Neuronal stem cell (in vitro differentiated cells): ENCODE measurements at regions not wholly inside any gene's neighbourhood (a gene's known extent, or its start where the extent isn't known, plus 50 kb on each side); places are given as distances from the start of the nearest gene placed in this dataset.

Experiments
- DNase-seq: peaks from one replicate; pipeline ENCODE4 v3.0.0-alpha.2; 2013; ENCODE audit warnings: low spot score
- H2AFZ ChIP-seq: one replicate; pipeline ENCODE4 v1.6.1; 2013; ENCODE audit warnings: mild to moderate bottlenecking, low read length, inconsistent platforms
- H2AK5ac ChIP-seq: 2 replicates; pipeline ENCODE4 v1.6.1; 2013; ENCODE audit warnings: low read depth, mild to moderate bottlenecking, inconsistent platforms, low read length, moderate library complexity, mixed read lengths
- H2BK120ac ChIP-seq: 2 replicates; pipeline ENCODE4 v1.6.1; 2013; ENCODE audit warnings: low read depth, mild to moderate bottlenecking, inconsistent platforms, low read length, moderate library complexity, mixed read lengths
- H2BK12ac ChIP-seq: one replicate; pipeline ENCODE4 v1.6.1; 2013; ENCODE audit warnings: low read length, inconsistent platforms
- H2BK15ac ChIP-seq: 2 replicates; pipeline ENCODE4 v1.6.1; 2013; ENCODE audit warnings: mild to moderate bottlenecking, low read length, inconsistent platforms, mixed read lengths
- H2BK5ac ChIP-seq: one replicate; pipeline ENCODE4 v1.6.1; 2013; ENCODE audit warnings: inconsistent platforms, mild to moderate bottlenecking, low read length, moderate library complexity
- H3K14ac ChIP-seq: one replicate; pipeline ENCODE4 v1.6.1; 2013; ENCODE audit warnings: low read length, inconsistent platforms
- H3K18ac ChIP-seq: 2 replicates; pipeline ENCODE4 v1.6.1; 2013; ENCODE audit warnings: low read length, inconsistent platforms
- H3K23ac ChIP-seq: 2 replicates; pipeline ENCODE4 v1.6.1; 2013; ENCODE audit warnings: low read depth, mild to moderate bottlenecking, mixed read lengths, low read length, inconsistent platforms; ENCODE audit not compliant: poor library complexity
- H3K27ac ChIP-seq: replicated peaks from 3 replicates; pipeline ENCODE4 v1.5.1; 2013; ENCODE audit warnings: low read length, inconsistent platforms
- H3K27me3 ChIP-seq, 3 experiments: 2 replicates each; pipeline ENCODE4 v1.6.1; 2013; ENCODE audit warnings: low read length in 3 of 3, mild to moderate bottlenecking in 2 of 3, inconsistent platforms in 1 of 3, low read depth in 1 of 3, mixed read lengths in 1 of 3, moderate library complexity in 1 of 3; ENCODE audit not compliant: control insufficient read depth in 3 of 3, insufficient read depth in 3 of 3
- H3K36me3 ChIP-seq, 2 donors: replicated peaks in 1 of 2; 2 replicates each; pipeline ENCODE4 v1.6.1; 2013; ENCODE audit warnings: low read length in 2 of 2; ENCODE audit not compliant: control insufficient read depth in 2 of 2, insufficient read depth in 2 of 2
- H3K4ac ChIP-seq: 2 replicates; pipeline ENCODE4 v1.6.1; 2013; ENCODE audit warnings: inconsistent platforms, mild to moderate bottlenecking, low read length, moderate library complexity
- H3K4me1 ChIP-seq, 2 donors: 1 replicate in 1 of 2; 2 replicates in 1 of 2; pipeline ENCODE4 v1.6.1; 2013; ENCODE audit warnings: low read length in 2 of 2, low read depth in 1 of 2; ENCODE audit not compliant: control insufficient read depth in 2 of 2, insufficient read depth in 1 of 2
- H3K4me2 ChIP-seq: one replicate; pipeline ENCODE4 v1.6.1; 2013; ENCODE audit warnings: mild to moderate bottlenecking, low read length, inconsistent platforms; ENCODE audit not compliant: insufficient read depth, poor library complexity, severe bottlenecking
- H3K4me3 ChIP-seq, 2 donors: 2 replicates each; pipeline ENCODE4 v1.5.1; 2013; ENCODE audit warnings: low read length in 2 of 2, mild to moderate bottlenecking in 2 of 2, inconsistent platforms in 1 of 2, moderate library complexity in 1 of 2
- H3K79me1 ChIP-seq: one replicate; pipeline ENCODE4 v1.6.1; 2013; ENCODE audit warnings: low read depth, mild to moderate bottlenecking, inconsistent platforms, low read length, moderate library complexity
- H3K9ac ChIP-seq: one replicate; pipeline ENCODE4 v1.6.1; 2013; ENCODE audit warnings: mild to moderate bottlenecking, low read depth, low read length, inconsistent platforms; ENCODE audit not compliant: poor library complexity
- H3K9me3 ChIP-seq, 2 donors: replicated peaks in 1 of 2; 2 replicates each; pipeline versions ENCODE3 to v1.6.1; 2013; ENCODE audit warnings: low read length in 2 of 2, mild to moderate bottlenecking in 2 of 2, inconsistent platforms in 1 of 2, low read depth in 1 of 2, mixed read lengths in 1 of 2, moderate library complexity in 1 of 2; ENCODE audit not compliant: control insufficient read depth in 2 of 2, insufficient read depth in 1 of 2
- H4K8ac ChIP-seq: one replicate; pipeline ENCODE4 v1.6.1; 2013; ENCODE audit warnings: low read depth, mild to moderate bottlenecking, inconsistent platforms, low read length, moderate library complexity
- H4K91ac ChIP-seq: one replicate; pipeline ENCODE4 v1.6.1; 2013; ENCODE audit warnings: low read length, low read depth, mild to moderate bottlenecking, inconsistent platforms; ENCODE audit not compliant: poor library complexity
- WGBS, 2 donors: extraction: QIAGEN DNeasy Blood & Tissue Kit; methylation state at CpG; one replicate each; pipeline ENCODE4 v1.1.7; 2013; ENCODE audit warnings: missing lambda C conversion rate in 2 of 2, mixed read lengths in 1 of 2; ENCODE audit not compliant: insufficient read length in 2 of 2, insufficient replicate concordance in 1 of 2; ENCODE audit errors: extremely low coverage in 2 of 2; 5-methylcytosine and 5-hydroxymethylcytosine counted together

- no peak overlapping the region for H3K18ac ChIP-seq
- no CpG with 5 or more reads among the region's 3 CpGs for WGBS, 2 donors
- H3K23ac ChIP-seq, result no peak overlapping the region
- H2AK5ac ChIP-seq, result no peak overlapping the region
- no peak overlapping the region for H3K9ac ChIP-seq
- H3K9me3 ChIP-seq, result peaks cover 0 to 4% of the 10 kb centered on the region in 2 donors
- no peak for DNase-seq
- H2AFZ ChIP-seq, result no peak overlapping the region
- no peak overlapping the region for H4K8ac ChIP-seq
- no peaks in the 10 kb centered on the region for H3K36me3 ChIP-seq
- H2BK5ac ChIP-seq, result no peak overlapping the region
- H3K27ac ChIP-seq, result no peak overlapping the region
- H3K79me1 ChIP-seq, result no peaks in the 10 kb centered on the region
- H2BK120ac ChIP-seq, result no peak overlapping the region
- H3K4me1 ChIP-seq, result no peaks in the 10 kb centered on the region
- H3K4me2 ChIP-seq, result no peak overlapping the region
- H2BK12ac ChIP-seq, result no peak overlapping the region
- H3K27me3 ChIP-seq, result no peaks in the 10 kb centered on the region
- no peak overlapping the region for H3K4ac ChIP-seq
- no peak overlapping the region for H2BK15ac ChIP-seq
- H3K14ac ChIP-seq, result no peak overlapping the region
- H3K4me3 ChIP-seq, result no peak overlapping the region
- H4K91ac ChIP-seq, result no peak overlapping the region
Measured at GRCh38 chr12:115820656-115821055, 456.8 kb downstream of the MED13L start.

- no CpG with 5 or more reads among the region's 5 CpGs for WGBS, 2 donors
- H2BK15ac ChIP-seq, result no peak overlapping the region
- no peak for DNase-seq
- H3K36me3 ChIP-seq, result no peaks in the 10 kb centered on the region
- H4K91ac ChIP-seq, result no peak overlapping the region
- H3K14ac ChIP-seq, result no peak overlapping the region
- H3K23ac ChIP-seq, result no peak overlapping the region
- H3K4me3 ChIP-seq, result no peak overlapping the region
- no peak overlapping the region for H2BK120ac ChIP-seq
- H4K8ac ChIP-seq, result no peak overlapping the region
- H3K9me3 ChIP-seq, result no peaks in the 10 kb centered on the region
- H2BK5ac ChIP-seq, result no peak overlapping the region
- H3K4me2 ChIP-seq, result no peak overlapping the region
- no peak overlapping the region for H3K27ac ChIP-seq
- H2AFZ ChIP-seq, result no peak overlapping the region
- H3K18ac ChIP-seq, result no peak overlapping the region
- H3K9ac ChIP-seq, result no peak overlapping the region
- H3K4ac ChIP-seq, result no peak overlapping the region
- no peaks in the 10 kb centered on the region for H3K27me3 ChIP-seq
- H3K79me1 ChIP-seq, result no peaks in the 10 kb centered on the region
- no peak overlapping the region for H2BK12ac ChIP-seq
- no peaks in the 10 kb centered on the region for H3K4me1 ChIP-seq
- H2AK5ac ChIP-seq, result no peak overlapping the region
Measured at GRCh38 chr12:115818973-115819372, 458.5 kb downstream of the MED13L start.

DNA sequence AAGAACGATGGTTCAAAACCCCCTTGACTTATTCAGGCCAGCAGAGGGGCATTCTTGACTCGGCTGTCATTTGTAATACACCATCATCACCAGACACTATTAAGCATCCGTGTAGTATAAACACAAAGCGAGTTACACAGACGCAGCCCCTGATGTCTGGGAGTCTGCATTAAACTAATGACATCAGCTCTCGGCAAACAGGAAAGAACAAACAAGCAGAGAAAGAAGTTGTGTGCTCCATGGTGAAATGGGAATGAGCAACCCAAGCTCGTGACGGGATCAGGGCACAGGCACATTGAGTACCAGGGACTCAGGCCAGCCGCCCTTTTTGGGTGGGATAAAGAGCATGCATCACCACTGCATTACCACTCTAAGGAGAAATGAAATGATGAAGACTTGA lies 460.1 kb downstream of the MED13L start:
- H3K27ac ChIP-seq, result no peak overlapping the region
- H3K9me3 ChIP-seq, result no peaks in the 10 kb centered on the region
- H3K14ac ChIP-seq, result no peak overlapping the region
- no peaks in the 10 kb centered on the region for H3K4me1 ChIP-seq
- no peak overlapping the region for H3K4ac ChIP-seq
- no peak overlapping the region for H3K18ac ChIP-seq
- no peak overlapping the region for H3K4me2 ChIP-seq
- no peaks in the 10 kb centered on the region for H3K36me3 ChIP-seq
- H2BK120ac ChIP-seq, result no peak overlapping the region
- H2AFZ ChIP-seq, result no peak overlapping the region
- no peaks in the 10 kb centered on the region for H3K27me3 ChIP-seq
- H3K4me3 ChIP-seq, result no peak overlapping the region
- H2BK15ac ChIP-seq, result no peak overlapping the region
- H3K23ac ChIP-seq, result no peak overlapping the region
- no peak for DNase-seq
- H2BK5ac ChIP-seq, result no peak overlapping the region
- no peak overlapping the region for H2BK12ac ChIP-seq
- H4K8ac ChIP-seq, result no peak overlapping the region
- H3K79me1 ChIP-seq, result no peaks in the 10 kb centered on the region
- whole genome bisulfite sequencing, 2 donors, result no CpG with 5 or more reads among the region's 9 CpGs
- no peak overlapping the region for H2AK5ac ChIP-seq
- H4K91ac ChIP-seq, result no peak overlapping the region
- no peak overlapping the region for H3K9ac ChIP-seq

DNA sequence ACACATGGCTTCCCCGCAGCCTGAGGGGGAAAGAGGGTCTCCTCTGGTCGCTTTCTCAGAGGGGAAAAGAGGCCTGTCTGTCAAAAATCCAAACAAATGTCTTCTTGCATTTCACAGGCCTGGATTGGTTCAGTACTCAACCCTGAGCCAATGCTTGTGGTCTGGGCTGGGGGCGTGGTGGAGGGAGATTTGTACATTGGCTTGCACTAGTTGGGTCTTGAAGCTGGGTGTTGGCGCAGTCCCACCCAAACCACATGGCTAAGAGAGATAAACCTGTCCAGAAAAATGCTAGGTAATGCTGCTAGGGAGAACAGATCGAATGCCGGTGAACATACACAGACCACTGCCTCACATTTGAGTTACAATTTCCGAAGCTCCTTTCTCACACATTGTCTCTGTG lies 461.6 kb downstream of the MED13L start:
- Histone ChIP-seq H3K36me3 (no peaks in the 10 kb centered on the region), H2AK5ac (no peak overlapping the region), H3K9me3 (no peaks in the 10 kb centered on the region), H3K23ac (no peak overlapping the region), H3K18ac (no peak overlapping the region), H3K4me1 (no peaks in the 10 kb centered on the region), H2BK120ac (no peak overlapping the region), H3K14ac (no peak overlapping the region), H2BK5ac (no peak overlapping the region), H3K4me3 (no peak overlapping the region), H3K4me2 (no peak overlapping the region), H4K8ac (no peak overlapping the region), H3K4ac (no peak overlapping the region), H4K91ac (no peak overlapping the region), H3K27me3 (no peaks in the 10 kb centered on the region), H3K27ac (no peak overlapping the region), H3K79me1 (no peaks in the 10 kb centered on the region), H2AFZ (no peak overlapping the region), H2BK12ac (no peak overlapping the region), H3K9ac (no peak overlapping the region), H2BK15ac (no peak overlapping the region)
- WGBS, 2 donors, result no CpG with 5 or more reads among the region's 7 CpGs
- DNase-seq, result no peak
